Thyroid gland (tissue), 4 donors: ENCODE measurements at regions not wholly inside any gene's neighbourhood (a gene's known extent, or its start where the extent isn't known, plus 50 kb on each side); places are given as distances from the start of the nearest gene placed in this dataset.
"Not testable (repeated sequence)": the region's sequence is repeated elsewhere in the genome, so short reads cannot be mapped to it uniquely, and the experiment has no call there.

Experiments used
- DNase-seq, 2 donors: peaks; one replicate each; pipeline ENCODE4 v3.0.0-alpha.2; 2019
- H3K27ac ChIP-seq, 3 donors: fragments of 200-600 bp; sonication (generic); 1 replicate in 2 of 3; 2 replicates in 1 of 3; pipeline ENCODE4 v1.5.1; 2016 to 2019; ENCODE audit warnings: mild to moderate bottlenecking in 1 of 3, moderate library complexity in 1 of 3
- H3K27me3 ChIP-seq: fragments of 200-600 bp; sonication (generic); one replicate; pipeline ENCODE4 v1.5.1; 2019
- H3K36me3 ChIP-seq, 2 donors: fragments of 200-600 bp; sonication (generic); one replicate each; pipeline ENCODE4 v1.5.1; 2016 to 2019
- H3K4me1 ChIP-seq, 2 donors: fragments of 200-600 bp; sonication (generic); one replicate each; pipeline ENCODE4 v1.5.1; 2017 to 2019
- H3K4me3 ChIP-seq, 3 donors: fragments of 200-600 bp; sonication (generic); replicated peaks in 1 of 3; 1 replicate in 2 of 3; 2 replicates in 1 of 3; pipeline ENCODE4 v1.5.1; 2016; ENCODE audit warnings: mild to moderate bottlenecking in 1 of 3
- H3K9me3 ChIP-seq: fragments of 200-600 bp; sonication (generic); one replicate; pipeline ENCODE4 v1.5.1; 2017
- CTCF ChIP-seq, 6 experiments: fragments of 200-600 bp in 3 of 6; fragments of 450-650 bp in 3 of 6; sonication (generic) in 3 of 6; IDR thresholded peaks; one replicate each; pipeline ENCODE4 v1.5.1; 2016 to 2019; ENCODE audit warnings: antibody characterized with exemption in 6 of 6, mild to moderate bottlenecking in 2 of 6, inconsistent platforms in 1 of 6, moderate library complexity in 1 of 6
- POLR2A ChIP-seq, 2 donors: fragments of 450-650 bp; IDR thresholded peaks; one replicate each; pipeline ENCODE4 v1.6.1; 2017; ENCODE audit warnings: antibody characterized with exemption in 2 of 2, mild to moderate bottlenecking in 2 of 2, moderate library complexity in 1 of 2
- WGBS, 2 donors: methylation state at CpG; one replicate each; pipeline ENCODE4 v1.1.5; 2017; 5-methylcytosine and 5-hydroxymethylcytosine counted together
- intact Hi-C: fragments of 100-400 bp; cut with DNase I; formaldehyde crosslinking; loops from one replicate; pipeline ENCODE4 v1.15.1; 2023

GRCh38 chr18:1778496-1779178 lies 792.7 kb downstream of the METTL4 start:
- Histone ChIP-seq H3K4me1 (no peaks in the 10 kb centered on the region), H3K36me3 (no peaks in the 10 kb centered on the region), H3K4me3 (no peak overlapping the region), H3K9me3 (no peaks in the 10 kb centered on the region), H3K27ac (no peak overlapping the region), H3K27me3 (no peaks in the 10 kb centered on the region)
- TF ChIP-seq POLR2A (IDR thresholded peaks at IDR 0.05): no peak
- TF ChIP-seq CTCF (IDR thresholded peaks at IDR 0.05): no peak
- WGBS, 2 donors: 80 to 91% methylated on average over 1 of the region's 1 CpG
- DNase-seq: no peak
- intact Hi-C loops: no loop called here

DNA sequence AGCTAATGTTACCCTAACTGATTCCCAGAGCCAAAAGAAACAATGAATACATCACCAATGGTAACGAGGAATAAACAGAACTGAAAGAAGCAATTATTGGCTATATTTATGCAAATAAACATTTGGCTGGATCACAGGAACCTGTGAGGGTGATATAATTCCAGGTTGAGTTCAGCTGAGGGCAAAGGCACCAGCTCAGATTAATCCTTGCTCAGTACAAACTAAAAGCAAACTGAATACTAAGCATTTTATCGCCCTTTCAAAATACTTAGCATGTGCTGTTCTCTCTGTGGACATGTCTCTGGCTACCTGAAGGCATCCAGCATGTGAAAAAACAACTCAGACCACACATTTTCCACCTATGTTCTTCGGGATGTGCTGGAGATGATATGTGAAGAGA lies 791.7 kb downstream of the METTL4 start:
- no peaks in the 10 kb centered on the region for H3K27me3 ChIP-seq
- intact Hi-C loops: no loop called here
- H3K36me3 ChIP-seq: no peaks in the 10 kb centered on the region
- 74 to 78% methylated on average over 3 of the region's 3 CpGs for WGBS, 2 donors
- TF ChIP-seq POLR2A (IDR thresholded peaks at IDR 0.05): no peak
- no peak for TF ChIP-seq CTCF (IDR thresholded peaks at IDR 0.05)
- no peak for DNase-seq
- H3K4me1 ChIP-seq: no peaks in the 10 kb centered on the region
- H3K4me3 ChIP-seq: no peak overlapping the region
- no peak overlapping the region for H3K27ac ChIP-seq
- no peaks in the 10 kb centered on the region for H3K9me3 ChIP-seq

DNA sequence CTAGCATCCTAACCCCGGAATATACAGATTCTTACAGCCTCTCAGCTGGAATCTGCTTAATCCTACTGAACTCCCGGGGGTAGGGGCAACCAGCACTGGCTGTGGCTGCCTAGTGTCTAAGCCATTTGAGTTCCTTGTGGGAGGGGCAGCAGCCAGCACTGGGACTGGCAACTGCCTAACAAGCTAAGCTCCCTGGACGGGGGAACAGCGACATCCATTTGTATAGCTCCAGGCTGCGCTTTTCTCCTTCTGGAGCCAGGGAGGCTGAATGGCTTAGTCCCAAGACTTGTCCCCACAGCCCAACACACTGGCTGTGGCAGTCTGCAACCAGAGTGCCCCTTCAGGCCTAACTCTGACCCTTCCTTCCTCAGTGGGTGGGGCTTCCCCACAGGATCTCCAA lies 787.2 kb downstream of the METTL4 start:
- 61 to 65% methylated on average over 4 to 5 of the region's 5 CpGs for WGBS, 2 donors
- Histone ChIP-seq H3K4me1 (no peaks in the 10 kb centered on the region), H3K9me3 (no peaks in the 10 kb centered on the region), H3K4me3 (no peak overlapping the region), H3K27ac (no peak overlapping the region), H3K27me3 (no peaks in the 10 kb centered on the region), H3K36me3 (no peaks in the 10 kb centered on the region)
- no peak for TF ChIP-seq CTCF (IDR thresholded peaks at IDR 0.05)
- TF ChIP-seq POLR2A (IDR thresholded peaks at IDR 0.05): no peak
- intact Hi-C loops: no loop called here
- DNase-seq: no peak

- intact Hi-C loops, DNase-seq, H3K4me1 ChIP-seq, H3K27me3 ChIP-seq, H3K4me3 ChIP-seq, H3K36me3 ChIP-seq, H3K9me3 ChIP-seq, H3K27ac ChIP-seq: not testable (repeated sequence)
- 71 to 72% methylated on average over 4 of the region's 4 CpGs for WGBS, 2 donors
Observed at GRCh38 chr18:1785980-1786379, 785.3 kb downstream of the METTL4 start.

- Histone ChIP-seq H3K27me3 (no peaks in the 10 kb centered on the region), H3K4me3 (no peak overlapping the region), H3K4me1 (no peaks in the 10 kb centered on the region), H3K9me3 (no peaks in the 10 kb centered on the region), H3K27ac (no peak overlapping the region), H3K36me3 (no peaks in the 10 kb centered on the region)
- no peak for DNase-seq
- 58 to 64% methylated on average over 3 of the region's 3 CpGs for WGBS, 2 donors
- intact Hi-C loops: no loop called here
- TF ChIP-seq POLR2A (IDR thresholded peaks at IDR 0.05): no peak
- TF ChIP-seq CTCF (IDR thresholded peaks at IDR 0.05): no peak
Observed at GRCh38 chr18:1796636-1797035, 774.7 kb downstream of the METTL4 start.
